HL-60/S4 treated with retinoic acid at 250 ng/mL for 4 days and 3 days (cell line): ENCODE measurements at regions not wholly inside any gene's neighbourhood (a gene's known extent, or its start where the extent isn't known, plus 50 kb on each side); places are given as distances from the start of the nearest gene placed in this dataset.

Source experiments
- in situ Hi-C: fragments of 300-500 bp; cut with MboI; formaldehyde crosslinking; loops from 2 replicates; pipeline ENCODE4 v1.7.0; 2022; ENCODE audit warnings: low sequenced_read_pairs

DNA sequence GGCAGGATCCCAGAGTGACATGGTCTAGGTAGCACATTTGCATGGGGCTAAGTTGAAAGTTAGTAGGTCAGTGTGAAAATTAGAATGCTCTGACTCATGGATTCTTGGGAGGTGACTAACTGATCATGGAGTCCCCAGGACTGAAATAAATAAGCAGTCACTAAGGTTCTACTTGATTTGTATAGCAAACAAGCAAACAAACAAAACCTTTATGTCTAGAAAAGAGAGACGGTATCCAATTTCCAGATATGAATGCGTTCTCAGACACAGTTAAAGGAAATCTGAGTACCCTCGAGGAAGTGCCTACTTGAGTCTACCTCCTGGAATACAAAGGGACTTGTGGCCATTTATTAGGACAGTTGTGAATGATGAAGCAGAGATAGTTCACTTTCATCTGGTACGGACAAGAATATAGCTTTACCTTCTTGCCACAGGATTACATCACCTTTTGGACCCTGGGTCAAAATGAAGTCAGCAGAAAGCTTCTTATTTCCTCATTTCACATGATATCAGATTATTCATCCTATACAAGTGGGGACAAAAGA is 54.3 kb upstream of the AGPS start:
- in situ Hi-C loops = loop anchor here (10.0 kb wide), 1 partner anchor 173 kb away; no protein-coding TSS in a partner anchor

DNA sequence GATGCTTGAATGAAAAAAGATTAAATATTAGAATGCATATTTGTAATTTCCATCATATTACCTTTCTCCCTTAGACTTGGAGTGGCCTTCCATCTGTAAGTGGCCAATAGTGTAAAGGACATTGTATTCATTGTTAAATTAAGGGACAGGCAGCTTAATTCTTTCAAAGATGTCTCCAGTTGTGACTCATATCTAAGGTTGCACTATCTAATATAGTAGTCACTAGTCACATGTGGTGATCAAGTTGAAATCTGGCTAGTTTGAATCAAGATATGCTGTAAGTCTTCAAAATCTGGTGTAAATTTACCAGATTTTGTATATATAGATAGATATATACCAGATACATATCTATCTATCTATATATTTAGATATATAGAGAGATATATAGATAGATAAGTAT is 52.4 kb upstream of the AGPS start:
- in situ Hi-C loops = no loop called here

DNA sequence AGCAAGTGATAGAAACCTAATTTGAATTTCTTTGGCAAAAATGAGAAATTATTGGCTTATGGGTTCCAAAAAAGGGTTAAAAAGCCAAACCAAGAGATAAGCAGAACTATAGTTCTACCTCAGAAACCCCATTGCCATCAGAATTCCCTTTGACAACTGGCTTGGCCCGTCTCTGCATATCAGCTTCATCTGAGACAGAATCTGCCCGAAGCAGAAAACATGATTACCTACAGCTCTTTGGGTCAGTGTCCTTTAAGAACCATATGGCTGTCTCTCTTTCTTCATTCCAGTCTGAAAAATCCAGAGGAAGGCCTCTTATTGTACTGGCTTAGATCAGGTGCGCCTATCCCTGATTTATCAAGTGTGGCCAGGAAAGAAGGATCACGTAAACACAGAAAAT is 49.8 kb upstream of the AGPS start:
- in situ Hi-C loops = no loop called here
